CD1c-positive myeloid dendritic cell (primary cell): ENCODE measurements at regions not wholly inside any gene's neighbourhood (a gene's known extent, or its start where the extent isn't known, plus 50 kb on each side); places are given as distances from the start of the nearest gene placed in this dataset.
"Not testable (repeated sequence)": the region's sequence is repeated elsewhere in the genome, so short reads cannot be mapped to it uniquely, and the experiment has no call there.

Experiments
- DNase-seq: peaks from one replicate; pipeline ENCODE4 v3.0.0-alpha.2; 2016; ENCODE audit errors: extremely low spot score

DNA sequence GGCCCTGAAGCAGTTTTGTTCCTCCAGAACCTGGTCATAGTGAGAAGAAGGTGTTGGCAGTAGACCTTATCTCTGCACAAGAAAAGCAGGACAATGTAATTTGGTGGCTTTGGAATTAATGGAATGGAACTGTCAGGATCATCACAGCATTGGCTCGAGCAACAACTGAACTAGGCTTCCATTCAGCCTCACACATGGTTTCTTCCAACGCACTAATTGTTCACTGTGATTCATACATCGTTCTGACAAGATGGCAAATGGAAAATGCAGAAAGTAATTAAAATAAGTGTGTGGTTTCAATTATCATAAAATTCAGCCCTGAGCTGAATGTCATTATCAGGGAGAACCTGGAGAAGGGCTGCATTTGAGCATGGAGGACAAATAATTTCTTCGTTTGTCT lies 80.6 kb downstream of the MFSD1 start:
- DNase-seq = no peak

DNA sequence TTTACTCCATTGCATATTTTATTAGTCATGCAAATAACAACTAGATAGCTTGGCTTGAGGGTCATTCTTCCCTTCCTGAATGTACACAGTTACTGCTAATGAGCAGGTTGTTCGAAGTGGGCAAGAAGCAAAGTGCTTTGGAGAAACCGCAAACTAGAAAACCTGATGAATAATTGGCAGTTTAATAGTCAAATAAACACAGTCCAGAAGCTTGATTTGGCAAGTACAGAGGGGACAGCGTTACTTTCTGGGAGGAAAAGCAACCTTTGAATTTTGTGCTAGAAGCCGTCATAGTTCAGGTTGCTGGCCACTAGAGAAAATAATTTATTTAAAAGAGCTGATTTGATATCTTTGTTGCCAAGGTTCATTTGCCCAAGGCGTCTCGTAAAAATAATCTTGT lies 94.9 kb downstream of the MFSD1 start:
- DNase-seq = no peak

DNA sequence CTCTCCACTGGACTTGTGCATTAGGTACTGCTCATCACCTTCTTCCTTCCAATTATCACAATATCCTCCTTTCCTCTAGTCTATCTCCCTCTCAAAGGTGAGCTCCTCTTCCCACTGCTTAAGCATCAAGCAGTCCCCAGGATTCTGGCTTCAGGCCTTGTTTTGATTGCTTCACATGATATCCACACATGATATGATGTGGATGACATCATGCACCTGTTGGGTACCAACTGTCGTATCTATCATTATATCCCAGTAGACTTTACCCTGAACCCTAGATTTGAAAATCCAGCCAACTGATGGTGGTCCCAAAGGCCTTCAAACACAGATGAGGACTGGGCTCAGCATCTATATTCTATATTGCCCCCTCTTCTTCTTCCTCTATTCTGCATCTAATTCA lies 104.9 kb downstream of the MFSD1 start:
- no peak for DNase-seq

DNA sequence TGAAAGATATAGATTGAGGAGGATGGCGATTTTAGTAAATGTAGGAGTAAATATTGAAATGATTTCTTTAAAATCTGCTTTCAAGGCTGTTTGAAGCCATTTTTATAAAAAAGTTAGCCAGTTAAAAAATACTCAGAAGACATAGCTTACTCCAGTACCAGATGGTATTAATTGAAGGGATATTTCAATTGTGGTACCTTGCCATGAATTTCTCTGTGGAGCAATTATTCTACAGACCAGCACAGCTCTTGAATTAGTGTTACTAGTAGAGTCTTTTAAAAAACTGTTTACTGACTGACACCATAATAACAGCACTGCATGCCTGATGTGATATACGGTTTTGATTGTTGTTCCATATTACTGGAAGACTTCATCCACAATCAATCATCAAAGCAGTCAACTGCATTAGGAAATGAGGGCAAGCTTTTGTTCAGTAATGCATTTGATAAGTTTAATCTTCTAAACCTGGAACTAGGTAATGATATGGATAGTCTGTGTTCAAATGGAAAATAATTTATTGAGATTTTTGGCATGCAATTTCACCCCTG lies 106.4 kb downstream of the MFSD1 start:
- DNase-seq = no peak

DNA sequence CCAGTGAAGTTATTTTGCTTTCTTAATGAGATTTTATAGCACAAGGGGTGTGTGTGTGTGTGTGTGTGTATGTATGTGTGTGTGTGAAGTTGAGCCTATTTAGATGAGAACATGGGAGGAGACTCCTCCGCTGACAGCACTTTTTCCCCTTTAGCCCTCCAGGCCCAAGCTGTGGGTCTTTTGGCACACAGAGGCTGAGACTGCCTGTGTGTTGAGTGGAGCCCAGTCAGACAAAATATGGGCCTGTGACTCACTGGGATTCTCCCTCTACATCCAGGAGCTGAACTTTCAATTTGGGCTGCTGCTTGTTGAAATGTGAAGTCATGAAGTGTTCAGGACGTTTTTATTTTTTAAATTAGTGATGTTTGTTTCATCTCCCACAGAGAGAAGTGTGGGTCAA lies 108.0 kb downstream of the MFSD1 start:
- DNase-seq = no peak

DNA sequence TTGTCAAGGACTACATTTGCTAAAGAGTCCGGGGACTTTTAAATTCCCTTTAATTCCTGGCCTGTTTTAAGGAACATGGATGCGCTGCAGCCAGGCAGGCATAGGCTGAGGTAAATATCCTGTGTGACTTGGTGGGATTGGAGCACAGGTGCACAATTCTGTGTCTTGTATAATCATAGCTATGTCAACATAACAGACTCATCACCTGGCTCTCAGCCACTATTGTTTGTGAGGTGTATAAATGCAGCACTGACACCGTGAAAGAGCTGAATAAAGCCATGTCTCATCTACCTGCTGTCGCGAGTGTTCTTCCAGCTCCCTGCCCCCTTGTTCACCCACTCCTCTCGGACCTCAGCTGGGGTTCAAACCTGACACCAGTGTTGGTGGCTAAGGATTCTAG lies 109.7 kb downstream of the MFSD1 start:
- no peak for DNase-seq

DNA sequence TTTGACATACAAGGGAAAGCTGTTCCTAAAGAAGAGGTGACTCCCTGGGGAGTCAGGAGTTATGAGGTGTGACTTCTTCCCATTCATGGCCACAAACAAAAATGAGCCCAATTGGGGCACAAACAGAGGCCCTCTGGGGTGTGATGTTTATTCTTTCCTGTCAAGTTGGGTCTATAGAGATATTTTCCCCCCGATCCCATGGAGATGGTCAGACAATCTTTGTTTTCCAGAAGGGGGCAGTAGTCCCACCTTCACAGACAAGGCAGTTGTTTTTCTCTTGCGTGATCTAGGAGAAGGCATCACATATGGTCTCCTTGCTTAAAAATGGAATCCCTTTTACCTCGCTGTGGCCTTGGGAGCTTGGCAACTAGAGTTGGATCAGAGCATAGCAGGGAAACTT lies 110.3 kb downstream of the MFSD1 start:
- DNase-seq = no peak

DNA sequence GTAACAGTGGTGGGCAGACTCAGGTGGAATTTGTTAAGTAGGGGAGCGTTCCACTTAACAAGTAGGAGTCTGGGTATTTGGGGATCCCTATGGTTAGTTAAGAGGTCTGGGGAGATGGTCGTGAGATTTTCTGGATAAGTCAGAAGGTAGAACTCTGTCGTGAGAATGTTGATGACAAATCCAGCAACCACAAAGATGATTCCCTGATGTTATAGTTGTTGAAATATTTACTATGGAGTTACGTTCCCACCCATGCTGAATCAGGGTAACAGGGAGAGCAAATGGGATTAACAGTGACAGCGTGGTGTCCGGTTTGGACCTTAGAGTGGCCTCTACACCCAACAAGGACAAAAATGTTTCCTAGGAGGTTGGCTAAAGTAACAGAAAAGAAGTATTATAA lies 110.8 kb downstream of the MFSD1 start:
- DNase-seq = no peak

DNA sequence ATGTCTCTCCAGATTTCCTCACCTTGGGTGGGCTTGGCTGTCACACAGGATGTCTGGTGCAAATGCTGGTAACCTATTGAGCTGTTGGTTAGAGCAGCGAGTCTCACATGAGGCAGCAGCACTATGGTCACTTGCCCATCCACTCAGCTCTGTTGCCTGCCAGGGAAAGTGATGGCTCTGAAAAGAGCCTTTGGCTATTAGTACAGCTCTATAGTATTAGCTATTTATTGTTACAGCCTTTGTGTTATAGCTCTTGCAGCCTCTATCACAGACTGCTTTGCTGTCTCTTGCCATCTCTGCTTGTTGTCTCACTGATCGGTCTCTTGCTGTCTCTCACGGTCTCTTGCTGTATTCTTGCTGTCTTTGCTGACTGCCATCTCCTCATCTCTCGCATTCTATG lies 114.3 kb downstream of the MFSD1 start:
- no peak for DNase-seq

DNA sequence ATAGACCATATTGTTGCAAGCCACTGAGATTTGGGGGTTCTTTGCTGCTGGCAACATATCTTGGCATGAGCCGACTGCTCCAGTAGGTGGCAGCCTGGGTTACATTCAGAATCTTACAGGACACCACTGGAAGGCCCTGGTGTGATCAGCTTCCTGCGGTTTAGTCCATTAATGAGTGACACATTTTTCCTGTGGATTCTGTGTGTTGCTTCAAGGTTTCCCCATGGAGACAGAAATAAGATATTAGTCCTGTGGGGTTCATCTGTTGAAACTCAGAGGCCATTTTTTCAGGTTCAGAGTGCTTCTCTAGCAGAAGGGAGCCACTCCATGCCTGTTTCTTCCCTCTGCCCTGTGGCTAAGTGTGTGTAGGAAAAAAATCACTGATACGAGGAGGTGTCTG lies 116.2 kb downstream of the MFSD1 start:
- DNase-seq = peak; percentile 17

DNA sequence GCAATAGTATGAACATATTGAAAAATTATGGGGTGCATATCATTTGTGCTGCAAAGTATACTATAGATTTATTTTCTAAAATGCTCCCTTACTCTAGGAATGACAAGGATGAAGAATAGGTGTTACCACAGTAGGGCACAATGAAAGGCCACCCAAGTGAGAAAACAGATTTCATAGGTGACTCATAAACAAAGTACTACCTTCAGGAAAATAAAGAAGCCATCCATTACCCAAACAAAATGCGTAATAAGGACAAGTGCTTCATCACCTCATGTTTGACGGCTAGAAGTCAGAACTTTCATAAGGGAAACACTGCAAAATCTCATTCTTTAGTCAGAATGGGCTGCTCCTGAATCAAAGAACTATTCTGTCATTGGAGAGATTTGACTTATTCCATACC lies 116.6 kb downstream of the MFSD1 start:
- no peak for DNase-seq

DNA sequence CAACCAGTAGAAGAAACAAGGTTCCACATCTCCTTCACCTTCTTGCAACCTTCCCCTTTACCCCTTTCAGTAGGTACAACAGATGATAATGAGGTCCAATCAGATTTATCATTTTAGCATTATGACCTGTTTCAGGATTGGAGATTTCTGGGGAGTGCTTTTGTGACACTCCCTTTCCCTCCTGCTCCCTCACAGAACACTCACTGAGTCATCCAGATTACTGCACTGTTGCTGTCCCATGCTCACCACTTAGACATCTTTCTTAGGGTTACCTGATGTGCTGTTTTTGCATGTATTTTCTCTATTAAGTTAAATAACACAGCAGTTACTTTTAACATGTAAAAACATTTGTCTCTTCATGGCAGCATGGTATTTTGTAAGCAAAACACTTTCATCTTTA lies 118.5 kb downstream of the MFSD1 start:
- DNase-seq = no peak

DNA sequence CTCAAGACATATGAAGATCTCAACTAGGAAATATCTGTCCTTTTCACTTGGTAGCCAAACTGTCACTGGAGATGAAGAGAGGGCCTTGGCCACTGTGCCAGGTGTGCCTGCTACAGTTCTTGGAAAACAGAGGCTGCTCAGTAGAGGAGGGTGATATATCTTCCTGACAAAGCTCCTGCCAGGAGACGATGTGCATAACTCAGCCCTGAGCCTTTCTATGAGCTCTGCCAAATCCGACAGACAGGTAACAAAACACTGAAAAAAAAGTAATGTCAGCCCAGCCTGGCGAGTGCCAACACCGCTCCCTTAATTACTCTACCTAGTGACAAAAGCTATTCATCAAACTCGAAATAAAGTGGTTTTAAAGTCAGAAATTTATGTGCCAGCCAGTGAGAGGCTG lies 123.2 kb downstream of the MFSD1 start:
- DNase-seq = no peak

DNA sequence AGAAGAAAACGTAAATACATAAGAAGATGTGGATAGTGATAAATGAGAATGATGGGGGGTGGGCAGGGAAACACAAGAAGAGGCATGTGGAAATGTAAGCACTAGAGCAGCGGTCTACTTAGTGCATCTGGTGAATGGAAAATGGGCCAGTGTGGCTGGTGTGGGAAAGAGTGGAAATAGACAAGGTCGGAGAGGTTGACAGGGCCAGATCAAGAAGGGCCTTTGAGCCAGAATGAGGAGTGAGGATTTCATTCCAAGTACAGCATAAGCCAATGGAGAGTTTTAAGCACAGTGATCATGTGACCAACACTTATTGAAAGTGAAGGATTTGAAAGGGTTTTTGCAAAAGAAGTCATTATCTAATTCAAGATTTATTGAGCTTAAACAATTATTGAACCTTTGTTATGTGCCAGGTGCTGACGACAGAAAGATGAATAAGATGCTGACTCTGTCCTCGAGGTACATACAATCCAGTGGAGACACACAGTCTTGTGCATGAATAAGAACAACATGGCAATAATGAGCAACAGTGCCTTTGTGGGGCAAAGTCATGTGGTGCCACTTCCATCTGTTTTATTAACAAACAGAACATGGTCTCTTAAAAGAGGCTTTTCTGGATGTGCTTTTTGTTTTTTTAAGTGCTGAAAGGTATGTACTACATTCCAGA lies 124.1 kb downstream of the MFSD1 start:
- DNase-seq = no peak

DNA sequence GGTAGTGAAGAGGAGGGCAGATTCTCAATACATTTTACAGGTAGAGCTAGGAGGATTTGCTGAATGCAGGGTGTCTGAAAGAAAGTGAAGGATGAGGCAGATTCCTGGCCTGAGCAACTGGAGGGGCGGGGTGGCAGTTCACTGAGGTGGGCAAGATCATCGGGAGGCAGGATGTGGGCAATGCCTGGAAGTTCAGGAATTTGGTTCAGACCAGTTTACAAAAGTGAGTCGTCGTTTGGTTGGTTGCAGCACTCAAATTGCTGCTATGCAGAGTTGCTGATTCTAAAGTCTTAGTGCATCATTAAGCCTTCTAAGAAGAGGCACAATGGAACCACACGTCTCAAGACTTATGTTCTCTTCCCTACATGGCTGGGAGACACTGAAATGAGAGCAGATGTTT lies 134.0 kb downstream of the MFSD1 start:
- no peak for DNase-seq

DNA sequence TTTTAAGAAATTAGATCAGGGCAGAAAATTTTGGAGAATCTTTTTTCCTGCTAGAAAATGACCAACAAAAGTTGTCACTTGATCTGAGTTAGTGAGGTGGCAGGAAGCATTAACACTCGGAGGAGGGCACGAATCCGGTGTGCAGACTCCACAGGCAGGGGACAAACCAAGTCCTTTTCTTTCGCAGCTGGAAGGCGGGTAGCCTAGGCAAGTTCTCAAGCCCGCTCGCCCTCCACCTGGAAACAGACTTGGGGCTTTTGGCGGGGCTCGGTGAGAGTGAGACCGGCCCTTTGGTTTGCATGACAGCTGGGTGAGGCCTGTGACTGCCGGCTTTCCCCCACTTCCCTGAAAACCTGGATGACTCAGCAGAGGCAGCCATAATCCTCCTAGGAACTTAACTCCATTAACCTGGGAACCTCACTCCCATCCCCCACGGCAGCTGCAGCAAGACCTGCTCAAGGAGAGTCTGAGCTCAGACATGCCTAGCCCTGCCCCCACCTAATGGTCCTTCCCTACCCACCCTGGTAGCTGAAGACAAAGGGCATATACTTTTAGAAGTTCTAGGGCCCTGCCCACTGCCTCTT lies 134.8 kb downstream of the MFSD1 start:
- no peak for DNase-seq

DNA sequence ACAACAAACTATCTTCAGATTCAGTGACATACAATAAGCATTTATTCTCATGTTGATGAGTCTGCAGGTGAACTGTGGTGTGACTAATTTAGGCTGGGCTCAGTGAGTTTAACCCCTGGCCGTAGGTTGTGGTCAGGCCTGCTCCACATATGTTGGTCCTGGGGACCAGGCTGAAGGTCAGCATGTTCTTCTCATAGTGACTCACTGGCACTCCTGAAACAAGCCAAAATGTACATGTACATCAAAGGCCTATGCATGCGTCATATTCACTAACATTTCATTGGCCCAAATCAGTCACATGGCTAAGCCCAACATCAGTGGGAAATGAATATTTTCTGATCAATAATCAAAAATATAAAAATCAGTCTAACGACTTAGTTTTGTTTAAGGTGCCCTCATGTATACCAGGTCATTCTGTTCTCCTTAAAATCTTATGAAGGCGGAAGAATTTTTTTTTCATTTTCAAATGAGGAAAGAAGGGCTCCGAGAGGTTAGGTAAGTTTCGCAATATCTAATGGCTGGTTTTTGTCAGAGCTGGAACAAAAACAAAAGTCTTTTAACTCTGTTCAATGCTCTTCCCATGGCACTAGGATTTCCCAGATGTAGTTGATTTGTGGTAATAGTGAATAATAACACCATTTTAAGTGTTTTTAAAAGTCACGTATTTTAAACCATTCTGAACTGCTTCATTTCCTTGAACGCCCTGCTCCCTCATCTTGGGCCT lies 148.5 kb downstream of the MFSD1 start:
- DNase-seq = no peak

DNA sequence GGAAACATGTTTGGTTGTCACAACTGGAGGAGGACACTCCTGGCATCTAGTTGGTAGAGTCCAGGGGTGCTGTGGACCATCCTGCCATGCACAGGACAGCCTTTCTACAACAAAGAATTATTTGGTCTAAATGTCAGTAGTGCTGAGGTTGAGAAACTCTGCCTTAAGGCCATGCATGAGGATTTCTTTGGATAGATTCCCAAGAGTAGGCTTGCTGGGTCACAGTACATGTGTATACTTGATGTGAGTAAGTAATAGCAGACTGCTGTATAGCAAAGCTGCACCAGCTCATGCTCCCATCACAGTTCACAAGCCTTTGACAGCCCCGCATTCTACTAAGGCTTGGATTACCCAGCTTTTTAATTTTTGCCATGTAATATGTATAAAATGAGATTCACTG lies 151.3 kb downstream of the MFSD1 start:
- no peak for DNase-seq

DNA sequence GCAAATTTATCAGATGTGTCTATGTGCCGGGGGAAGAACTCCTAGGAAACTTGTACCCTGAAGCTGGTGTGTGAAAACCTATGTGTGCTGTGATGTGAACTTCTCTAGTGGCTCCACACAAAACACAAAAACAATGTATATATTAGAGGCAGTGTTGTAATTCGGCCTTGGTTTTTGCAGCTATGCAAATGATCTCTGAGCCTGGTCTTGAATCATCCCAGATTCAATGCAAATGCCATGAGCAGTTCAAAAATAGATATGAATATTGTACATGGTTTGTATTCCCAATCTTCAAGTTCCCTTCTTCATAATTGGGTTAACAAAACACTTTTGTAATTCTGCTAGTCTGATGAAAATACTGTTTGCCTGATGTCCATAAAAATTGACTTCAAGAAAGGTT lies 152.6 kb downstream of the MFSD1 start:
- no peak for DNase-seq

DNA sequence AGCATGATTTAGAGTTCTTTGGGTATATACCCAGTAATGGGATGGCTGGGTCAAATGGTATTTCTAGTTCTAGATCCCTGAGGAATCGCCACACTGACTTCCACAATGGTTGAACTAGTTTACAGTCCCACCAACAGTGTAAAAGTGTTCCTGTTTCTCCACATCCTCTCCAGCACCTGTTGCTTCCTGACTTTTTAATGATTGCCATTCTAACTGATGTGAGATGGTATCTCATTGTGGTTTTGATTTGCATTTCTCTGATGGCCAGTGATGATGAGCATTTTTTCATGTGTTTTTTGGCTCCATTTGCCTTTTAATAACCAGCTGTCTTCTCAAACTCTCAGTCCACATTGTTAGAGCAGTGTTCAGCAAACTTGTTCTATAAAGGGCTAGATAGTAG lies 155.9 kb downstream of the MFSD1 start:
- not testable (repeated sequence) for DNase-seq

DNA sequence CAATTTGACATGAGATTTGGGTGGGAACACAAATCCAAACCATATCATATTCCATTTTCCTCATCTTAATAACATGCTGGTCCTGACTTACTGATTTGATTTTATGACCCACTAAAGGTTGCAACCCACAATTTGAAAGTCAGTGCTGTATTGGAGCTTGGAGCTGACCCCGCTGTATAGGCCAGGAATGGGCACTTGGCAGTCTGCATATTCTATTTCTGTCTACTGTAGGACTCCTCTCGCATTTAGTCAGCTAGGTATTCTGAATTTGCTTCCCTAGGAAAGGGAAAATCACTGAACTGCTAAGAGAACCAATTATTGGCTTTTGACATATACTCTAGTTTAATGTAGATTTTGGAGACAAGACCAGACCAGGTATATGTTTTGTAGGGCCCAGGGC lies 157.0 kb downstream of the MFSD1 start:
- DNase-seq = no peak

DNA sequence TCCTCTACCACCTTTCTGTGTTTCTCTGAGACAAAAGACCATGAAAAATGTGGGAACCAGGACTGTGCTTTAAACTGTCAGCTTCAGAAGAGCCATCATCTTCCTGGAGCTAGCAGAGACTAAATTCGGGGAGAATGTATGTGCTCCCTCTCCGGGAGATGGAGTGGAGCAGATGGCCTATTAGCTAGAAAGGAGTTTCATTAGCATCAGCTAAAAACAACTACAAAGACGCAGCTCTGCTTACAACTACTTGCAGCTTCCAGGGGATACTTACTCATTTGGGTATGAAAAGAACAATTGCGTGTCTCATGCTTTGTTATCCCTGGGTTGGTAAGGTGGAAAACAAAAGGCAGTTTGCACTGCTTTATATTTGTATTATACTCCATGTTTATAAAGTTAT lies 159.6 kb downstream of the MFSD1 start:
- DNase-seq = no peak

DNA sequence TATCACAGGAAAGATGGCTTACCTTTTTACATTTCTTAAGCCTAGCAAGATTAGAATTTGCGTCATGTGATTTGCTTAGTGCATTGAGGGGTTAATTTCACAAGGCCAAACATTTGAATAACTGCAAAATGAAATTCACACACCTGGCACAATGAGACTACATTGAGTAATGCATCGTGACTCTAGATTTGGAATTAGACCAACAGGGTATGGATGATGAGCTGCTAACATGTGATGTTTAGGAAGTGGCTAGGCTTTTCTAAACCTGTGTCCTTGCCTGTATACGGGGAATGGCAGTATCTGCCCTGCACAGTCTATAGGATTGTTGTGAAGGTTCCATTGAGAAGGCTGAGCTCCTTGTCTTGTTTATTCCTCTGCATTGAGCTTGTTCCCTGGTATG lies 160.1 kb downstream of the MFSD1 start:
- no peak for DNase-seq
